ENCODE measurements at regions not wholly inside any gene's neighbourhood (a gene's known extent, or its start where the extent isn't known, plus 50 kb on each side); places are given as distances from the start of the nearest gene placed in this dataset.
"Not testable (repeated sequence)": the region's sequence is repeated elsewhere in the genome, so short reads cannot be mapped to it uniquely, and the experiment has no call there.

DNA sequence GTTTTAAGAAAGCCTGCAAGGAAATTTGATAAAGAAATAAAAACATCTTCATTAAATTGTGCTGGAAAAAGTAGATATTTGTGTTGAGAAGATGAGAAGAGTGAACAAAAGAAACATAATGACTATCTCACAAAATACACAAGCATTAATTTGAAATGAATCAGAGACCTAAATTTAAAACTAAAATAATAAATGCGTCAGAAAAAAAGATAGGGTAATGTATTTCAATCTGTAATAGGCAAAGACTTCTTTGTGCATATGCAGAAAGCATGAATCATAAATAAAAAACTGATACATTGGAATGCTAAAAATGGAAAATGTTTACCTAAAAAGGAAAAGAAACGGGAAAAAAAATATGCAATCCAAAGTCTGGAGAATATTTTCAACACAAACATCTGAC lies 278.5 kb upstream of the RAI14 start:
- H3K36me3 Mint-ChIP-seq (ENCODE audit: low read depth); H3K4me2 ChIP-seq; H3K27ac Mint-ChIP-seq; ATAC-seq; H2AFZ ChIP-seq; H3K4me3 Mint-ChIP-seq; H3K27ac ChIP-seq (ENCODE audit: low read depth); H3K36me3 ChIP-seq (ENCODE audit: insufficient read depth); H3K27me3 ChIP-seq (ENCODE audit: insufficient read depth); H3K4me1 ChIP-seq (ENCODE audit: insufficient read depth); H4K20me1 ChIP-seq (replicated peaks; ENCODE audit: insufficient read depth); H3F3A ChIP-seq (replicated peaks; ENCODE audit: low read depth); DNase-seq (ENCODE audit: low spot score); H3K4me3 ChIP-seq; H3K4me1 Mint-ChIP-seq; H3K9me2 ChIP-seq (ENCODE audit: insufficient read depth); H3K27me3 Mint-ChIP-seq (ENCODE audit: insufficient read depth, low read depth, poor library complexity); H3K9me3 Mint-ChIP-seq; H3K79me2 ChIP-seq (replicated peaks; ENCODE audit: insufficient read depth): not testable (repeated sequence)

DNA sequence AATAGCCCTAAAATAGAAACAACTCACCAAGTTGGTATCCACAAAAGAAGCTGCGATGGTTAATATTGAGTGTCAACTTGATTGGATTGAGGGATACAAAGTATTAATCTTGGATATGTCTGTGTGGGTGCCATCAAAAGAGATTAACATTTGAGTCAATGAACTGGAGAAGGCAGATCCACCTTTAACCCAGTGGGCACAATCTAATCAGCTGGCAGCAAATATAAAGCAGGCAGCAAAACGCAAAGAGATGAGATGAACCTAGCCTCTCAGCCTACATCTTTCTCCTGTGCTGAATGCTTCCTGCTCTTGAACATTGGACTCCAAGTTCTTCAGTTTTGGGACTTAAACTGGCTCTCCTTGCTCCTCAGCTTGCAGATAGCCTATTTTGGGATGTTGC lies 277.6 kb upstream of the RAI14 start:
- not testable (repeated sequence) for H3K79me2 ChIP-seq (replicated peaks; ENCODE audit: insufficient read depth); H3K4me2 ChIP-seq; H4K20me1 ChIP-seq (replicated peaks; ENCODE audit: insufficient read depth); H3K4me3 Mint-ChIP-seq; H2AFZ ChIP-seq; H3K4me3 ChIP-seq; H3K9me2 ChIP-seq (ENCODE audit: insufficient read depth); H3K9me3 Mint-ChIP-seq; H3F3A ChIP-seq (replicated peaks; ENCODE audit: low read depth); H3K27ac Mint-ChIP-seq; H3K27ac ChIP-seq (ENCODE audit: low read depth); H3K36me3 ChIP-seq (ENCODE audit: insufficient read depth); ATAC-seq; H3K27me3 ChIP-seq (ENCODE audit: insufficient read depth); H3K4me1 Mint-ChIP-seq; H3K36me3 Mint-ChIP-seq (ENCODE audit: low read depth); DNase-seq (ENCODE audit: low spot score); H3K27me3 Mint-ChIP-seq (ENCODE audit: insufficient read depth, low read depth, poor library complexity); H3K4me1 ChIP-seq (ENCODE audit: insufficient read depth)

DNA sequence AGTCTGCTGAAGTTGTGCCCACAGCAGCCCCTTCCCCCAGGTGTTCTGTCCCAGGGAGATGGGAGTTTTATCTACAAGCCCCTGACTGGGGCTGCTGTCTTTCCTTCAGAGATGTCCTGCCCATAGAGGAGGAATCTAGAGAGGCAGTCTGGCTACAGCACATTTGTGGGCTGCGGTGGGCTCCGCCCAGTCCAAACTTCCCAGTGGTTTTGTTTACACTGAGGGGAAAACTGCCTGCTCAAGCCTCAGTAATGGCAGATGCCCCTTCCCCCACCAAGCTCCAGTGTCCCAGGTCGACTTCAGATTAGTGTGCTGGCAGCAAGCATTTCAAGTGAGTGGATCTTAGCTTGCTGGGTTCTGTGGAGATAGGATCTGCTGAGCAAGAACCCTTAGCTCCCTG lies 267.4 kb upstream of the RAI14 start:
- H3F3A ChIP-seq (replicated peaks; ENCODE audit: low read depth); DNase-seq (ENCODE audit: low spot score); H3K4me1 ChIP-seq (ENCODE audit: insufficient read depth); H3K27ac ChIP-seq (ENCODE audit: low read depth); H3K9me3 Mint-ChIP-seq; H3K27ac Mint-ChIP-seq; H3K27me3 Mint-ChIP-seq (ENCODE audit: insufficient read depth, low read depth, poor library complexity); H3K4me2 ChIP-seq; H3K4me3 ChIP-seq; H3K4me1 Mint-ChIP-seq; H3K36me3 Mint-ChIP-seq (ENCODE audit: low read depth); H4K20me1 ChIP-seq (replicated peaks; ENCODE audit: insufficient read depth); H3K27me3 ChIP-seq (ENCODE audit: insufficient read depth); ATAC-seq; H3K4me3 Mint-ChIP-seq; H3K79me2 ChIP-seq (replicated peaks; ENCODE audit: insufficient read depth); H3K36me3 ChIP-seq (ENCODE audit: insufficient read depth); H2AFZ ChIP-seq; H3K9me2 ChIP-seq (ENCODE audit: insufficient read depth): not testable (repeated sequence)

DNA sequence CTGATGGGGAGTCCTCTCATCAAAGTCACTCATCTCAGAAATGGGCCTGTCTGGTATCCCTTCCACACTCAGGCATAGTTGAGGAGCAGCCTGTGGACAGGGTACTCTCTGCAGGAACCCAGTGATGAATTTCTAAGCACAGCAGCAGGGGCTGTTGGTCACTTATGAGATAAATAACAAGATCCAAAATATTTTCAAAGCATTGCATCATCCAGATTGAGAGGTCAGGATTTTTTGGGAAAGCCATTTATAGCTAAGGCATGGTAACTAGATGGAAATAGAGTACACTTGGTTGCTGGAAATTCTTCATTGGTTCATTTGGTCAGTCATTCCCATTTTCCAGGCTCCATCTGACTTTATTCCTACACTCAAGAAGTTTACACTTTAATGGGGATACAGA lies 246.8 kb upstream of the RAI14 start:
- H3K9me2 ChIP-seq (ENCODE audit: insufficient read depth): peaks cover 8% of the 10 kb centered on the region
- Mint-ChIP-seq H3K27ac (peak overlapping the region; percentile 81; the same call in 1 of the 2 replicates), H3K9me3 (peaks cover 44% of the 10 kb centered on the region), H3K27me3 (ENCODE audit: insufficient read depth, low read depth, poor library complexity) (peaks cover 3% of the 10 kb centered on the region), H3K36me3 (ENCODE audit: low read depth) (peaks cover 44% of the 10 kb centered on the region), H3K4me1 (peaks cover 41% of the 10 kb centered on the region), H3K4me3 (no peak overlapping the region)
- H2AFZ ChIP-seq: no peak overlapping the region
- H3K4me2 ChIP-seq: no peak overlapping the region
- ATAC-seq (no peak), DNase-seq (ENCODE audit: low spot score) (no peak)
- H3F3A ChIP-seq (replicated peaks; ENCODE audit: low read depth): 0 out of 2 replicates have a peak, but pooled peaks cover 7% of the 10 kb centered on the region
- peak overlapping the region; percentile 99 for H3K27ac ChIP-seq (ENCODE audit: low read depth)
- H4K20me1 ChIP-seq (replicated peaks; ENCODE audit: insufficient read depth): no peaks in the 10 kb centered on the region
- no peaks in the 10 kb centered on the region for H3K27me3 ChIP-seq (ENCODE audit: insufficient read depth)
- TF ChIP-seq, protein P1, sequence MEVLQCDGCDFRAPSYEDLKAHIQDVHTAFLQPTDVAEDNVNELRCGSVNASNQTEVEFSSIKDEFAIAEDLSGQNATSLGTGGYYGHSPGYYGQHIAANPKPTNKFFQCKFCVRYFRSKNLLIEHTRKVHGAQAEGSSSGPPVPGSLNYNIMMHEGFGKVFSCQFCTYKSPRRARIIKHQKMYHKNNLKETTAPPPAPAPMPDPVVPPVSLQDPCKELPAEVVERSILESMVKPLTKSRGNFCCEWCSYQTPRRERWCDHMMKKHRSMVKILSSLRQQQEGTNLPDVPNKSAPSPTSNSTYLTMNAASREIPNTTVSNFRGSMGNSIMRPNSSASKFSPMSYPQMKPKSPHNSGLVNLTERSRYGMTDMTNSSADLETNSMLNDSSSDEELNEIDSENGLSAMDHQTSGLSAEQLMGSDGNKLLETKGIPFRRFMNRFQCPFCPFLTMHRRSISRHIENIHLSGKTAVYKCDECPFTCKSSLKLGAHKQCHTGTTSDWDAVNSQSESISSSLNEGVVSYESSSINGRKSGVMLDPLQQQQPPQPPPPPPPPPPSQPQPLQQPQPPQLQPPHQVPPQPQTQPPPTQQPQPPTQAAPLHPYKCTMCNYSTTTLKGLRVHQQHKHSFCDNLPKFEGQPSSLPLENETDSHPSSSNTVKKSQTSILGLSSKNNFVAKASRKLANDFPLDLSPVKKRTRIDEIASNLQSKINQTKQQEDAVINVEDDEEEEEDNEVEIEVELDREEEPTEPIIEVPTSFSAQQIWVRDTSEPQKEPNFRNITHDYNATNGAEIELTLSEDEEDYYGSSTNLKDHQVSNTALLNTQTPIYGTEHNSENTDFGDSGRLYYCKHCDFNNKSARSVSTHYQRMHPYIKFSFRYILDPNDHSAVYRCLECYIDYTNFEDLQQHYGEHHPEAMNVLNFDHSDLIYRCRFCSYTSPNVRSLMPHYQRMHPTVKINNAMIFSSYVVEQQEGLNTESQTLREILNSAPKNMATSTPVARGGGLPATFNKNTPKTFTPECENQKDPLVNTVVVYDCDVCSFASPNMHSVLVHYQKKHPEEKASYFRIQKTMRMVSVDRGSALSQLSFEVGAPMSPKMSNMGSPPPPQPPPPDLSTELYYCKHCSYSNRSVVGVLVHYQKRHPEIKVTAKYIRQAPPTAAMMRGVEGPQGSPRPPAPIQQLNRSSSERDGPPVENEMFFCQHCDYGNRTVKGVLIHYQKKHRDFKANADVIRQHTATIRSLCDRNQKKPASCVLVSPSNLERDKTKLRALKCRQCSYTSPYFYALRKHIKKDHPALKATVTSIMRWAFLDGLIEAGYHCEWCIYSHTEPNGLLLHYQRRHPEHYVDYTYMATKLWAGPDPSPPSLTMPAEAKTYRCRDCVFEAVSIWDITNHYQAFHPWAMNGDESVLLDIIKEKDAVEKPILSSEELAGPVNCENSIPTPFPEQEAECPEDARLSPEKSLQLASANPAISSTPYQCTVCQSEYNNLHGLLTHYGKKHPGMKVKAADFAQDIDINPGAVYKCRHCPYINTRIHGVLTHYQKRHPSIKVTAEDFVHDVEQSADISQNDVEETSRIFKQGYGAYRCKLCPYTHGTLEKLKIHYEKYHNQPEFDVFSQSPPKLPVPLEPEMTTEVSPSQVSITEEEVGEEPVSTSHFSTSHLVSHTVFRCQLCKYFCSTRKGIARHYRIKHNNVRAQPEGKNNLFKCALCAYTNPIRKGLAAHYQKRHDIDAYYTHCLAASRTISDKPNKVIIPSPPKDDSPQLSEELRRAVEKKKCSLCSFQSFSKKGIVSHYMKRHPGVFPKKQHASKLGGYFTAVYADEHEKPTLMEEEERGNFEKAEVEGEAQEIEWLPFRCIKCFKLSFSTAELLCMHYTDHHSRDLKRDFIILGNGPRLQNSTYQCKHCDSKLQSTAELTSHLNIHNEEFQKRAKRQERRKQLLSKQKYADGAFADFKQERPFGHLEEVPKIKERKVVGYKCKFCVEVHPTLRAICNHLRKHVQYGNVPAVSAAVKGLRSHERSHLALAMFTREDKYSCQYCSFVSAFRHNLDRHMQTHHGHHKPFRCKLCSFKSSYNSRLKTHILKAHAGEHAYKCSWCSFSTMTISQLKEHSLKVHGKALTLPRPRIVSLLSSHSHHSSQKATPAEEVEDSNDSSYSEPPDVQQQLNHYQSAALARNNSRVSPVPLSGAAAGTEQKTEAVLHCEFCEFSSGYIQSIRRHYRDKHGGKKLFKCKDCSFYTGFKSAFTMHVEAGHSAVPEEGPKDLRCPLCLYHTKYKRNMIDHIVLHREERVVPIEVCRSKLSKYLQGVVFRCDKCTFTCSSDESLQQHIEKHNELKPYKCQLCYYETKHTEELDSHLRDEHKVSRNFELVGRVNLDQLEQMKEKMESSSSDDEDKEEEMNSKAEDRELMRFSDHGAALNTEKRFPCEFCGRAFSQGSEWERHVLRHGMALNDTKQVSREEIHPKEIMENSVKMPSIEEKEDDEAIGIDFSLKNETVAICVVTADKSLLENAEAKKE (CRISPR knock-in tag; IDR thresholded peaks at IDR 0.05): no peak
- no peak for TF ChIP-seq STAT1 (IDR thresholded peaks at IDR 0.05; ENCODE audit: unreplicated experiment)
- H3K4me1 ChIP-seq (ENCODE audit: insufficient read depth): peaks cover 20% of the 10 kb centered on the region
- H3K4me3 ChIP-seq: no peak overlapping the region
- no peaks in the 10 kb centered on the region for H3K36me3 ChIP-seq (ENCODE audit: insufficient read depth)
- no peaks in the 10 kb centered on the region for H3K79me2 ChIP-seq (replicated peaks; ENCODE audit: insufficient read depth)

All from GM23338 (cell line).